ENCODE measurements at regions not wholly inside any gene's neighbourhood (a gene's known extent, or its start where the extent isn't known, plus 50 kb on each side); places are given as distances from the start of the nearest gene placed in this dataset.

DNA sequence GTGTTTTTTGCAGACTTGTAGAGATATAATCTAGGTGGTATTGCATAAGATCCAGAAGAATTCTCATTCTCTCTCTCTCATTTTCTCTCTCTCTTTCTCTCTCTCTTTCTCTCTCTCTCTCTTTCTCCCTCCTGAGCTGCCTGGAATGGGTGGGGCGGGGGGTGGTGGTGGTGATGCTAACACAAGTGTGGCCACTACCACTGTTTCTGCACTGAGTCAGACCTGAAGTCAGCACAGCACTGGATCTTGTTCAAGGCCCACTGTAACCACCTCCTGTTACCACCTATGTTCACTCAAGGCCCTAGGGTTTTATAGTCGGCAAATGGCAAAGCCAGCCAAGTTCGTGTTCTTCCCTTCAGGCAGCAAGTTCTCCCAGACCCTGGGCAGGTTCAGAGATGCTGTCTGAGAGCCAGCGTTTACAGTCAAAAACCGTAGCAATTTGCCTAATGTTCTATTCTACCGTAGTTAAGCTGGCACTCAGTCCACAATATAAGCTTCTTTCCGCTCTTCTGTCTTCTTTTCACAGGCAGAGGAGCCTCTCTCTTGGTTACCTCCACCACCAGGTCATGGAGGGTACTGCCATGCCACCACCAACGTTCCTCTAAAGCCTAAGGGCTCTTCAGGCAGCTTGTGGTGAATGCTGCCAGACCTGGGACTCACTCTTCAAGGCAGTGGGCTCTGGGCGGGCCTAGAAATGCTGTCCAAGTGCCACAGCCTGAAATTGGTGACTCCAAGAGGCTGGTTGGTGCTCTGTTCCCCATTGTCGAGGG, 235.7 kb upstream of the PRR16 start:
- DNase-seq = no peak
- no peak for FAIRE-seq

DNA sequence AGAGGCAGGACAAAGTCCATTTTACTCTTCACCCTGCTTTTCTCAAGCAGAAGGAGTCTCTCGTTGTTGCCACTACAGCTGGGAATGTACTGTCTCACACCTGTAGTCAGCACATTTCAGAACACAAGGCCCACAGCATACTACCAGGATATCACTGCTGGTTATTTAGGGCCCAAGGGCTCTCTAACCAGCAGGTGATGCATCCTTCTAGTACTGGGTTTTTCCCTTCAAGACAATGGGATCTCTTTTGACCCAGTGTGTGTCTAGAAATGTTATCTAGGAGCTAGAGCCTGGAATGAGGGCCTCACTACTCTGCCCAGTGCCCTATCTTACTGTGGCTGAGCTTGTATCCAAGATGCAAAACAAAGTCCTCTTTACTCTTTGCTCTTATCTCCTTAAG, 235.1 kb upstream of the PRR16 start:
- H3K4me1 ChIP-seq (ENCODE audit: control insufficient read depth in 2 of 3, insufficient read depth in 2 of 3, low read depth in 1 of 3, low read length in 3 of 3) = no peaks in the 10 kb centered on the region
- H3K9me3 ChIP-seq (ENCODE audit: control insufficient read depth in 2 of 3, insufficient read depth in 1 of 3, low read length in 3 of 3) = peaks cover 0 to 3% (median 0%) of the 10 kb centered on the region in 3 donors
- TF ChIP-seq, protein P1, sequence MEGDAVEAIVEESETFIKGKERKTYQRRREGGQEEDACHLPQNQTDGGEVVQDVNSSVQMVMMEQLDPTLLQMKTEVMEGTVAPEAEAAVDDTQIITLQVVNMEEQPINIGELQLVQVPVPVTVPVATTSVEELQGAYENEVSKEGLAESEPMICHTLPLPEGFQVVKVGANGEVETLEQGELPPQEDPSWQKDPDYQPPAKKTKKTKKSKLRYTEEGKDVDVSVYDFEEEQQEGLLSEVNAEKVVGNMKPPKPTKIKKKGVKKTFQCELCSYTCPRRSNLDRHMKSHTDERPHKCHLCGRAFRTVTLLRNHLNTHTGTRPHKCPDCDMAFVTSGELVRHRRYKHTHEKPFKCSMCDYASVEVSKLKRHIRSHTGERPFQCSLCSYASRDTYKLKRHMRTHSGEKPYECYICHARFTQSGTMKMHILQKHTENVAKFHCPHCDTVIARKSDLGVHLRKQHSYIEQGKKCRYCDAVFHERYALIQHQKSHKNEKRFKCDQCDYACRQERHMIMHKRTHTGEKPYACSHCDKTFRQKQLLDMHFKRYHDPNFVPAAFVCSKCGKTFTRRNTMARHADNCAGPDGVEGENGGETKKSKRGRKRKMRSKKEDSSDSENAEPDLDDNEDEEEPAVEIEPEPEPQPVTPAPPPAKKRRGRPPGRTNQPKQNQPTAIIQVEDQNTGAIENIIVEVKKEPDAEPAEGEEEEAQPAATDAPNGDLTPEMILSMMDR (IDR thresholded peaks at IDR 0.05; ENCODE audit: borderline replicate concordance, extremely low read depth, insufficient read depth) = no peak
- no peak for FAIRE-seq
- no peaks in the 10 kb centered on the region for H3K27me3 ChIP-seq (ENCODE audit: control insufficient read depth, insufficient read depth, low read length)
- H3K4me3 ChIP-seq (ENCODE audit: low read length in 3 of 3) = no peak overlapping the region
- intact Hi-C loops (cut with DNase I) = no loop called here
- no peak for DNase-seq
- no peak overlapping the region for H3K27ac ChIP-seq (ENCODE audit: low read depth in 2 of 2, low read length in 2 of 2)
- no peak overlapping the region for H3K9ac ChIP-seq (ENCODE audit: low read length in 3 of 3)
- no peaks in the 10 kb centered on the region for H3K36me3 ChIP-seq (ENCODE audit: control insufficient read depth in 2 of 3, insufficient read depth in 3 of 3, low read length in 3 of 3)

More for the DNA sequence above, 235.7 kb upstream of the PRR16 start:
- no peak overlapping the region for H3K27ac ChIP-seq (ENCODE audit: low read depth in 2 of 2, low read length in 2 of 2)
- no peak overlapping the region for H3K9ac ChIP-seq (ENCODE audit: low read length in 3 of 3)
- intact Hi-C loops (cut with DNase I) = no loop called here
- TF ChIP-seq, protein P1 (IDR thresholded peaks at IDR 0.05; ENCODE audit: borderline replicate concordance, extremely low read depth, insufficient read depth) = no peak
- no peak overlapping the region for H3K4me3 ChIP-seq (ENCODE audit: low read length in 3 of 3)
- H3K9me3 ChIP-seq (ENCODE audit: control insufficient read depth in 2 of 3, insufficient read depth in 1 of 3, low read length in 3 of 3) = peaks cover 0 to 3% (median 0%) of the 10 kb centered on the region in 3 donors
- H3K36me3 ChIP-seq (ENCODE audit: control insufficient read depth in 2 of 3, insufficient read depth in 3 of 3, low read length in 3 of 3) = no peaks in the 10 kb centered on the region
- no peaks in the 10 kb centered on the region for H3K4me1 ChIP-seq (ENCODE audit: control insufficient read depth in 2 of 3, insufficient read depth in 2 of 3, low read depth in 1 of 3, low read length in 3 of 3)
- no peaks in the 10 kb centered on the region for H3K27me3 ChIP-seq (ENCODE audit: control insufficient read depth, insufficient read depth, low read length)

DNA sequence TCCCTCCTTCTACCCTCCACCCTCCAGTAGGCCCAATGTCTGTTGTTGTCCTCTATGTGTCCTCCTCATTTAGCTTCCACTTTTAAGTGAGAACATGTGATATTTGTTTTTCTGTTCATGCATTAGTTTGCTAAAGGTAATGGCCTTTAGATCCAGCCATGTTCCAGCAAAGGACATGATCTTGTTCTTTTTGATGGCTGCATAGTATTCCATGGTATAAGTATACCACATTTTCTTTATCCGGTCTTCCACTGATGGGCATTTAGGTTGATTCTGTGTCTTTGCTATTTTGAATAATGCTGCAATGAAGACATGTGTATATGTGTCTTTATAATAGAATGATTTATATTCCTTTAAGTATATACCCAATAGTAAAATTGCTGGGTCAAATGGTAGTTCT, 232.5 kb upstream of the PRR16 start:
- TF ChIP-seq, protein P1 (IDR thresholded peaks at IDR 0.05; ENCODE audit: borderline replicate concordance, extremely low read depth, insufficient read depth) = no peak
- Histone ChIP-seq H3K9me3 (ENCODE audit: control insufficient read depth in 2 of 3, insufficient read depth in 1 of 3, low read length in 3 of 3) (peaks cover 0 to 3% (median 0%) of the 10 kb centered on the region in 3 donors), H3K36me3 (ENCODE audit: control insufficient read depth in 2 of 3, insufficient read depth in 3 of 3, low read length in 3 of 3) (no peaks in the 10 kb centered on the region), H3K4me3 (ENCODE audit: low read length in 3 of 3) (no peak overlapping the region), H3K4me1 (ENCODE audit: control insufficient read depth in 2 of 3, insufficient read depth in 2 of 3, low read depth in 1 of 3, low read length in 3 of 3) (no peaks in the 10 kb centered on the region), H3K27me3 (ENCODE audit: control insufficient read depth, insufficient read depth, low read length) (no peaks in the 10 kb centered on the region), H3K27ac (ENCODE audit: low read depth in 2 of 2, low read length in 2 of 2) (no peak overlapping the region), H3K9ac (ENCODE audit: low read length in 3 of 3) (no peak overlapping the region)
- intact Hi-C loops (cut with DNase I) = no loop called here
- FAIRE-seq (no peak), DNase-seq (no peak)
